ENCODE measurements at regions not wholly inside any gene's neighbourhood (a gene's known extent, or its start where the extent isn't known, plus 50 kb on each side); places are given as distances from the start of the nearest gene placed in this dataset.

- DNase-seq, result no peak
Observed at GRCh38 chr15:70172124-70172523, 74.4 kb upstream of the TLE3 start.

DNA sequence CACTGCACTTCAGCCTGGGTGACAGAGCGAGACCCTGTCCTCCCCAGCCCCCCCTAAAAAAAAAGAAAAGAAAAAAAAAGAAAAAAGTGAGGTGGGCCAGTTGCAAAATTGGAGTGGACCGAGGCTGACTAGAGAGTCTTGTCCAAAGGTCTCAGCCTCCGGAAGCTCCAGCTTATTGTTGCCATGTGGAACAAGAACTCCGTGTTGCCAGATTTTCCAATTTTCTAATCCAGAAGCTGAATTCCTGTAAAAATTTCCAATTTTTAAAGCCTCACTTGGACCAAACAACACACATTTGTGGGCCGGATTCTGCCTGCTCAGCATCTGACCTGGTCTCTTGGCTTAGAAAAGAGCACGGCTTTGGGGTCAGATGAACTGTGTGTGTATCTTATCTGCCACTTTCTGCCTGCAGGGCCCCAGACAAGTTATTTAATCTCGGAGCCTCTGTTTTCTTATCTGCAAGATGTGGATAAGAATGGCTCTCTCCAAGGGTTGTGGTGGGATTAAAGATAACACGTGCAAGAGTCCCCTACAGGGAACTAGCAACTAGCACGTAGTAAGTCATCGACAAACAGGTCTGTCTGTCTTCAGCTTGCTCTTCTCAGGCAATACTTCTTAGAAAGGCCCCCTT, 73.7 kb upstream of the TLE3 start:
- no peak for DNase-seq

- DNase-seq, result no peak
Observed at GRCh38 chr15:70170096-70170699, 72.5 kb upstream of the TLE3 start.

DNA sequence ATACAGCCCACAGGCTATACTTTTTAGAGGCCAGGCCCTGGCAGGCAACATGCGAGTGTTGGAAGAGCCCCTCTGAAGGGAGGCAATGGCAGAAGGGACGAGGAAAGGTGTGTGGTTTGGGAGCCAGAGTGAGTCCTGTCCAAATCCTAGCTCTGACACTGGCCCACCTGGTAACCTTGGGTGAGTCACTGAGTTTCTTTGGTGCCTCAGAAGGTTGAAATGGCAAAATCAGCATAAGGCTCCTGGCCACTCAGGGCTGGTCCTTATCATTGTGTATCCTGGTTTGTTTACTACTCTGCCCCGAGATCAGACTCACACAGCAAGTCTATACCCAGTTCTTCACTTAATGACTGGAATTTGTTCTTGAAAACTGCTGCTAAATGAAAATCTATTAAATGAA, 71.4 kb upstream of the TLE3 start:
- no peak for DNase-seq

DNA sequence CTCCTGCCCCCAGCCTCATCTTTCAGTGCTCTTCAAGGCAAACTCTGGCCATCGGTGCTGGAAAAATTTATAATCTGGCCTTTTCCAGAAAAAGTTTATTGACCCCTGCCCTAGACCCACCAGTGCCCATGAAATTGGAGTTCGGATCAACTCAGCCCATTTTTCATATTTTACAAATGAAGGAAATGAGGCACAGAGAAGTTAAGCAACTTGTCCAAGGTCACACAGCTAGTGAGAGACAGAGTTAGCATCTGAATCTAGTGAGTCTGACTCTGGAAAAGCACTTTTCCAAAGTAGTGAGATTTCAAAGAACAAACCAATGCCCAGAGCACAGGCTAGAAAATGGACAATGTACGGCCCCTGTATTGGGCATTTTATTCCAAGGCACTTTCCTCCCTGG, 69.4 kb upstream of the TLE3 start:
- no peak for DNase-seq

- no peak for DNase-seq
Observed at GRCh38 chr15:70166506-70167087, 68.9 kb upstream of the TLE3 start.

- no peak for DNase-seq
Observed at GRCh38 chr15:70165716-70166284, 68.1 kb upstream of the TLE3 start.

- DNase-seq, result no peak
Observed at GRCh38 chr15:70164910-70165715, 67.4 kb upstream of the TLE3 start.

GRCh38 chr15:70164156-70164900, 66.6 kb upstream of the TLE3 start:
- DNase-seq, result no peak

DNA sequence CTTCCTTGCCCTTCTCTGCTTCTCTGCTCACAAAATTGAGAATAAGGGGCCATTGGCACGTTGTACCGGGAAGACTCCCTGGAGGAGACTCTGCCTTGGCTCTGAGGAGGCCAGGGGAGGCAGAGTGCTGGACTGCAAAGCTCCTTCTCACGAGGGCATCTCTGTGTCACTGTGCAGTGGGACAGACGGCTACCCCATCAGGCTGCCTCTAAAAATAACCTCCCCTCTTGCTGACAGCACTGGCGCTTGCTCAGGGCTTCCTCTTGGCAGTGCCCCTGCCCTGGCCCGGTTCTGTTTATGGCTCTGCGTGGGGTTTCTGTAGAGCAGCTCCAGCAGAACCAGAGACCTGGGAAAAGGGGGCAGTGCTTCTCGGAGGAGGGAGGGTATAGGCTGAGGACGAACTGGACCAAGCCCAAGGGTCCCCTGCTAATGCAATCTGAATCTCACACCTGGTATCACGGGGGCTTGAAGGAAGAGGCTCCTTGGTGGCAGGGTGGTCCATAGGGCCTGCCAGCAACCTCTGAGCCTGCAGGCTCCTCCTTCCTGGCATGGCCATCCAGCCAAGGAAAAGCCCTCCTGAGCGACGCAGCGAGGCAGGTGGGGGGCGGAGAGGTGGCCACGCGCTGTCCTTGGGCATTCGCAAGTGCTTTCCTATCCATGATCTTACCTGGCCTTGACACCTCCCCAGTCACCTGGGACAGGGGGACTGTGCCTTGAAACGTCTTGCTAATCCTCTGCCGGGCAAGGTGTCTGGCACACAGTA, 63.3 kb upstream of the TLE3 start:
- no peak for DNase-seq

- DNase-seq, result no peak
Observed at GRCh38 chr15:70160267-70160666, 62.5 kb upstream of the TLE3 start.

DNA sequence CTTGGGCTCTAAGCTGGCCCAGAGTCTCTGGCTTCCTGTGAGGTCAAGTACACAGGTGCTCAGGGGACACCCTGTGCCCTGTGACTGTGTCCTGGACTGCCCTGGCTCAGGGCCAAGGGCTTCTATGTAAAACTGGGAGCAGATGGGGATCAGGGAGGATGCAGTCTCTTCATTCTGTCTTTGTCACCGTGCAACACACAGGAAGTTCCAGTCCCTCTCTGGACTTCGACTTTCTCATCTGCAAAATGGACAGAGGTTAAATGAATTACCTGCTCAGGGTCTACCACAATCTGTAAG, 61.9 kb upstream of the TLE3 start:
- DNase-seq, result no peak

GRCh38 chr15:70159001-70159712, 61.4 kb upstream of the TLE3 start:
- DNase-seq, result no peak

GRCh38 chr15:70158309-70159000, 60.7 kb upstream of the TLE3 start:
- no peak for DNase-seq

DNA sequence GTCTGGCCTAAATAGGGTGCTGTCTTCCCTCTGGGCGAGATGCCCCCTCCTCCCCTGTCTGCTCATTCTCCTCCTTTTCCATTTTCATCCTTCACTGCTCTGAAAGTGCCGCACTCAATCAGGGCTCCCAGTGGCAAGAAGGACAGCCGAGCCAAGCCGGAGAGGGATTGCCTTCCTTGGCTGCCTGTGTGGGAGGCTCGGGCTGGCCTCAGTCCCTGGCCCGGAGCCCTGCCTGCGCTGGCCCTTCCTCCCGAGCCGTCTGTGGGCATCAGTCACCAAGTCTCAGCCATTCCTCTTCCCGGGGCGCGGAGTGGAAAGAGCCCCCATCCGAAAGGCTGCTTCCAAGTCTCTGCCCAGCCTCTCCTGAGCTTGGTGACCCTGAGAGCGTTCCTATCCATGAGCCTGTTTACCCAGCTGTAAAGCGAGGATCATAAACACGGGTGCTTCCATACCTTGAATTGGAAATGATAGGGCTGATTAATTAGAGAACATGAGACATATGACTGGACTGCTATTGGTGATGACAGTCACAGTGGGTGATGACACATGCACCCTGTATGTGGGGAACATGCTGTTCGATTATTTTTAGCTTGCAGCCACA, 59.1 kb upstream of the TLE3 start:
- no peak for DNase-seq

- no peak for DNase-seq
Observed at GRCh38 chr15:70154718-70155347, 57.1 kb upstream of the TLE3 start.

GRCh38 chr15:70153921-70154717, 56.4 kb upstream of the TLE3 start:
- DNase-seq, result no peak

- peak; percentile 22 for DNase-seq
Observed at GRCh38 chr15:70152070-70152480, 54.4 kb upstream of the TLE3 start.

DNA sequence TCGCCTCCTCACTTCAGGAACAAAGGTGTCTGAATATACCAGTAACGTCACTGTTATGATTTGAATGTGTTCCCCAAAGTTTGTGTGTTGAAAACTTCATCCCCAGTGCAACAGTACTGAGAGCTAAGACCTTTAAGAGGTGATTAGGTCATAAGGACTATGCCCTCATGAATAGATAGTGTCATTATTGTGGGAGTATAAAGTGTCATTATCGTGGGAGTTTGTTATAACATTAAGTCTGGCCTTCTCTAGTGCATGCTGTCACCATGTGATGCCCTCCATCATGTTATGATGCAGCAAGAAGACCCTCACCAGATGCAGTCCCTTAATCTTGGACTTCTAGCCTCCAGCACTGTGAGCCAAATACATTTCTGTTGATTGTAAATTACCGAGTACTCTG, 53.7 kb upstream of the TLE3 start:
- DNase-seq, result no peak

Data from stimulated activated CD4-positive, alpha-beta T cell treated with anti-CD3 and anti-CD28 coated beads, Interleukin-1b, Interleukin-23, amount 100 ng/mL, for 48 hours (primary cell).